ENCODE measurements at regions not wholly inside any gene's neighbourhood (a gene's known extent, or its start where the extent isn't known, plus 50 kb on each side); places are given as distances from the start of the nearest gene placed in this dataset.
"Not testable (repeated sequence)": the region's sequence is repeated elsewhere in the genome, so short reads cannot be mapped to it uniquely, and the experiment has no call there.

GRCh38 chr4:118433612-118434375 is 81.0 kb upstream of the PRSS12 start:
- H2AFZ ChIP-seq (ENCODE audit: low read length); H4K91ac ChIP-seq (replicated peaks; ENCODE audit: insufficient read length, low read length); H2BK20ac ChIP-seq (ENCODE audit: low read length); H3K4ac ChIP-seq (replicated peaks; ENCODE audit: insufficient read length, low read depth, low read length); H3K4me1 ChIP-seq (replicated peaks in 1 of 4; ENCODE audit: control insufficient read depth in 3 of 4, insufficient read depth in 4 of 4, low read length in 3 of 4); H2BK5ac ChIP-seq (ENCODE audit: low read depth, low read length); H3K36me3 ChIP-seq (ENCODE audit: control insufficient read depth in 2 of 4, insufficient read depth in 4 of 4, low read length in 3 of 4); H4K8ac ChIP-seq (ENCODE audit: extremely low read depth, insufficient read depth, low read length); FAIRE-seq; H3K79me2 ChIP-seq (ENCODE audit: control insufficient read depth in 1 of 2, insufficient read depth in 2 of 2, low read length in 2 of 2); H3K23me2 ChIP-seq (ENCODE audit: low read depth, low read length); H3K23ac ChIP-seq (ENCODE audit: insufficient read length); H3K9me3 ChIP-seq (ENCODE audit: insufficient read depth in 2 of 2, low read depth in 1 of 2, low read length in 1 of 2); H4K5ac ChIP-seq (ENCODE audit: insufficient read length, low read depth, low read length); H2BK12ac ChIP-seq (ENCODE audit: low read depth, low read length); H3K4me3 ChIP-seq (ENCODE audit: extremely low read depth in 1 of 4, insufficient read depth in 2 of 4, low read depth in 3 of 4, low read length in 4 of 4); H3K56ac ChIP-seq (replicated peaks; ENCODE audit: insufficient read length, low read depth, low read length); H3K18ac ChIP-seq (ENCODE audit: extremely low read depth, low read length); H2BK15ac ChIP-seq (ENCODE audit: low read length); H3K14ac ChIP-seq (ENCODE audit: insufficient read length); H4K20me1 ChIP-seq (replicated peaks in 1 of 2; ENCODE audit: control insufficient read depth in 1 of 2, insufficient read depth in 2 of 2, low read length in 2 of 2); CTCF ChIA-PET (ENCODE audit: partially characterized antibody); H3K27ac ChIP-seq (ENCODE audit: low read depth, low read length); POLR2A ChIA-PET (ENCODE audit: partially characterized antibody); H3K4me2 ChIP-seq (ENCODE audit: insufficient read depth in 1 of 2, low read depth in 2 of 2, low read length in 2 of 2); H3K27me3 ChIP-seq (replicated peaks in 1 of 4; ENCODE audit: control insufficient read depth in 3 of 4, extremely low read depth in 1 of 4, insufficient read depth in 3 of 4, low read length in 3 of 4); DNase-seq (ENCODE audit: low read depth in 1 of 2, low spot score in 2 of 2); H3K9ac ChIP-seq (replicated peaks in 1 of 4; ENCODE audit: extremely low read depth in 1 of 4, low read depth in 3 of 4, low read length in 3 of 4); H2AK5ac ChIP-seq (ENCODE audit: low read depth, low read length); H3K79me1 ChIP-seq (ENCODE audit: low read depth, low read length); H2BK120ac ChIP-seq (replicated peaks; ENCODE audit: low read depth, low read length): not testable (repeated sequence)
- 86% methylated on average over 5 of the region's 5 CpGs; no CpG with 5 or more reads in 1 of the 2 experiments for WGBS, 2 experiments (ENCODE audit: extremely low coverage in 1 of 2, insufficient coverage in 1 of 2, insufficient read length in 1 of 2, insufficient replicate concordance in 2 of 2, low coverage in 1 of 2, low lambda C conversion rate in 2 of 2, missing lambda C conversion rate in 1 of 2)

GRCh38 chr4:118435415-118435814 is 82.6 kb upstream of the PRSS12 start:
- H3K18ac ChIP-seq (ENCODE audit: extremely low read depth, low read length); H2AK5ac ChIP-seq (ENCODE audit: low read depth, low read length); H3K23me2 ChIP-seq (ENCODE audit: low read depth, low read length); H3K4me1 ChIP-seq (replicated peaks in 1 of 4; ENCODE audit: control insufficient read depth in 3 of 4, insufficient read depth in 4 of 4, low read length in 3 of 4); H3K56ac ChIP-seq (replicated peaks; ENCODE audit: insufficient read length, low read depth, low read length); H3K9me3 ChIP-seq (ENCODE audit: insufficient read depth in 2 of 2, low read depth in 1 of 2, low read length in 1 of 2); POLR2A ChIA-PET (ENCODE audit: partially characterized antibody); H4K20me1 ChIP-seq (replicated peaks in 1 of 2; ENCODE audit: control insufficient read depth in 1 of 2, insufficient read depth in 2 of 2, low read length in 2 of 2); H2AFZ ChIP-seq (ENCODE audit: low read length); H3K4me3 ChIP-seq (ENCODE audit: extremely low read depth in 1 of 4, insufficient read depth in 2 of 4, low read depth in 3 of 4, low read length in 4 of 4); H4K91ac ChIP-seq (replicated peaks; ENCODE audit: insufficient read length, low read length); H3K9ac ChIP-seq (replicated peaks in 1 of 4; ENCODE audit: extremely low read depth in 1 of 4, low read depth in 3 of 4, low read length in 3 of 4); H3K27ac ChIP-seq (ENCODE audit: low read depth, low read length); H4K5ac ChIP-seq (ENCODE audit: insufficient read length, low read depth, low read length); H2BK120ac ChIP-seq (replicated peaks; ENCODE audit: low read depth, low read length); FAIRE-seq; H2BK15ac ChIP-seq (ENCODE audit: low read length); H3K79me2 ChIP-seq (ENCODE audit: control insufficient read depth in 1 of 2, insufficient read depth in 2 of 2, low read length in 2 of 2); H3K4ac ChIP-seq (replicated peaks; ENCODE audit: insufficient read length, low read depth, low read length); H2BK12ac ChIP-seq (ENCODE audit: low read depth, low read length); H3K79me1 ChIP-seq (ENCODE audit: low read depth, low read length); H3K23ac ChIP-seq (ENCODE audit: insufficient read length); H2BK20ac ChIP-seq (ENCODE audit: low read length); H3K27me3 ChIP-seq (replicated peaks in 1 of 4; ENCODE audit: control insufficient read depth in 3 of 4, extremely low read depth in 1 of 4, insufficient read depth in 3 of 4, low read length in 3 of 4); DNase-seq (ENCODE audit: low read depth in 1 of 2, low spot score in 2 of 2); H3K14ac ChIP-seq (ENCODE audit: insufficient read length); H4K8ac ChIP-seq (ENCODE audit: extremely low read depth, insufficient read depth, low read length); CTCF ChIA-PET (ENCODE audit: partially characterized antibody); H3K36me3 ChIP-seq (ENCODE audit: control insufficient read depth in 2 of 4, insufficient read depth in 4 of 4, low read length in 3 of 4); H2BK5ac ChIP-seq (ENCODE audit: low read depth, low read length); H3K4me2 ChIP-seq (ENCODE audit: insufficient read depth in 1 of 2, low read depth in 2 of 2, low read length in 2 of 2): not testable (repeated sequence)
- WGBS, 2 experiments (ENCODE audit: extremely low coverage in 1 of 2, insufficient coverage in 1 of 2, insufficient read length in 1 of 2, insufficient replicate concordance in 2 of 2, low coverage in 1 of 2, low lambda C conversion rate in 2 of 2, missing lambda C conversion rate in 1 of 2), result 82% methylated on average over 3 of the region's 3 CpGs; no CpG with 5 or more reads in 1 of the 2 experiments
